HG03460 (cell line): ENCODE measurements at regions not wholly inside any gene's neighbourhood (a gene's known extent, or its start where the extent isn't known, plus 50 kb on each side); places are given as distances from the start of the nearest gene placed in this dataset.
"Not testable (repeated sequence)": the region's sequence is repeated elsewhere in the genome, so short reads cannot be mapped to it uniquely, and the experiment has no call there.

Experiments
- ATAC-seq: cut with Tn5 transposase; IDR thresholded peaks from one replicate; pipeline ENCODE4 v1.9.1; 2021; ENCODE audit not compliant: unreplicated experiment

- ATAC-seq: no peak
Measured at GRCh38 chr3:152658977-152659720, 175.8 kb upstream of the P2RY1 start.

- no peak for ATAC-seq
Measured at GRCh38 chr3:152662157-152662556, 172.8 kb upstream of the P2RY1 start.

- ATAC-seq: no peak
Measured at GRCh38 chr3:152664766-152665165, 170.2 kb upstream of the P2RY1 start.

GRCh38 chr3:152667267-152667666 lies 167.7 kb upstream of the P2RY1 start:
- no peak for ATAC-seq

- ATAC-seq: no peak
Measured at GRCh38 chr3:152669560-152669959, 165.4 kb upstream of the P2RY1 start.

GRCh38 chr3:152671446-152672319 lies 163.2 kb upstream of the P2RY1 start:
- no peak for ATAC-seq

- ATAC-seq: no peak
Measured at GRCh38 chr3:152672320-152672649, 162.6 kb upstream of the P2RY1 start.

GRCh38 chr3:152676810-152677379 lies 158.0 kb upstream of the P2RY1 start:
- no peak for ATAC-seq

- ATAC-seq: no peak
Measured at GRCh38 chr3:152677491-152677890, 157.4 kb upstream of the P2RY1 start.

GRCh38 chr3:152682477-152682876 lies 152.5 kb upstream of the P2RY1 start:
- ATAC-seq: no peak

GRCh38 chr3:152683521-152683999 lies 151.4 kb upstream of the P2RY1 start:
- no peak for ATAC-seq

GRCh38 chr3:152684279-152684678 lies 150.7 kb upstream of the P2RY1 start:
- ATAC-seq: no peak

- ATAC-seq: no peak
Measured at GRCh38 chr3:152688313-152688712, 146.6 kb upstream of the P2RY1 start.

- ATAC-seq: not testable (repeated sequence)
Measured at GRCh38 chr3:152692326-152692725, 142.6 kb upstream of the P2RY1 start.

GRCh38 chr3:152693521-152694250 lies 141.2 kb upstream of the P2RY1 start:
- not testable (repeated sequence) for ATAC-seq

GRCh38 chr3:152695840-152696239 lies 139.1 kb upstream of the P2RY1 start:
- no peak for ATAC-seq

- ATAC-seq: no peak
Measured at GRCh38 chr3:152696962-152697361, 138.0 kb upstream of the P2RY1 start.

GRCh38 chr3:152703245-152703890 lies 131.6 kb upstream of the P2RY1 start:
- ATAC-seq: no peak

GRCh38 chr3:152706991-152707713 lies 127.8 kb upstream of the P2RY1 start:
- no peak for ATAC-seq

- no peak for ATAC-seq
Measured at GRCh38 chr3:152709659-152710058, 125.3 kb upstream of the P2RY1 start.
